DOHH2 (cell line): ENCODE measurements at regions not wholly inside any gene's neighbourhood (a gene's known extent, or its start where the extent isn't known, plus 50 kb on each side); places are given as distances from the start of the nearest gene placed in this dataset.

Experiments used
- CTCF ChIP-seq: fragments of 200-600 bp; sonication (generic); IDR thresholded peaks from one replicate; pipeline ENCODE4 v1.5.1; 2014; ENCODE audit warnings: antibody characterized with exemption, mild to moderate bottlenecking, low read depth, low read length; ENCODE audit not compliant: poor library complexity, severe bottlenecking
- EZH2phosphoT487 ChIP-seq: fragments of 200-600 bp; sonication (generic); IDR thresholded peaks from 2 replicates; pipeline ENCODE4 v1.6.1; 2017; ENCODE audit warnings: borderline replicate concordance, mild to moderate bottlenecking, antibody characterized with exemption, low read length, moderate library complexity, mixed read lengths

- TF ChIP-seq CTCF (no peak), EZH2phosphoT487 (no peak)
Measured at GRCh38 chr4:79598214-79598613, 190.2 kb upstream of the GK2 start.
